A172 (cell line): ENCODE measurements at regions not wholly inside any gene's neighbourhood (a gene's known extent, or its start where the extent isn't known, plus 50 kb on each side); places are given as distances from the start of the nearest gene placed in this dataset.
A peak's percentile ranks its signal among the peaks of the same experiment; 100 is the strongest.
"Not testable (repeated sequence)": the region's sequence is repeated elsewhere in the genome, so short reads cannot be mapped to it uniquely, and the experiment has no call there.

Experiments used
- DNase-seq: peaks from one replicate; pipeline ENCODE4 v3.0.0-alpha.2; 2015; ENCODE audit warnings: low spot score

DNA sequence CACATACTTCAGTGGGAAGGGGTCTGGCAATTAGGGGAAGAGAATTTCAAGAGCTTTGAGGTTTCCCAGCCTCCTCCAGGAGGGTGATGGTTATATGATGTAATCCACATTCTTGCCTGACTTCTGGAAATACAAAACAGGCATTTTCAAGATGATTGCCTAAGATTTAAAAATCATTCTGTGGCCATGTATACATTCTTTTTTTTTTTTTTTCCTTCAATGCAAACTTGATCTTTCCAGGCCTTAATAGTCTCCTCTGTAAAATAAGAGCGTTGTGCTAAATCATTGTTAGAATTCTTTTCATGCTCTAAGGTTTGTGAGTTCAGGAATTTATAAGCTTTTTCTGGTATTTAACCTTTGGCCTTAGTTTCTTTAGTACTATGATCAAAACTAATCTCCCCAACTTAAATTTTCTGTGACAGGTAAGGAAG lies 192.3 kb upstream of the HMCN1 start:
- DNase-seq = peak; percentile 43

- DNase-seq = no peak
These were observed 193.9 kb upstream of the HMCN1 start for GRCh38 chr1:185540295-185540694.

GRCh38 chr1:185539277-185539943 lies 194.8 kb upstream of the HMCN1 start:
- DNase-seq = peak; percentile 56

- DNase-seq = not testable (repeated sequence)
These were observed 195.8 kb upstream of the HMCN1 start for GRCh38 chr1:185538309-185538898.

- DNase-seq = no peak
These were observed 196.6 kb upstream of the HMCN1 start for GRCh38 chr1:185537596-185537995.

- DNase-seq = no peak
These were observed 197.8 kb upstream of the HMCN1 start for GRCh38 chr1:185536165-185536920.

- no peak for DNase-seq
These were observed 198.6 kb upstream of the HMCN1 start for GRCh38 chr1:185535621-185536020.

GRCh38 chr1:185534801-185535200 lies 199.4 kb upstream of the HMCN1 start:
- no peak for DNase-seq

DNA sequence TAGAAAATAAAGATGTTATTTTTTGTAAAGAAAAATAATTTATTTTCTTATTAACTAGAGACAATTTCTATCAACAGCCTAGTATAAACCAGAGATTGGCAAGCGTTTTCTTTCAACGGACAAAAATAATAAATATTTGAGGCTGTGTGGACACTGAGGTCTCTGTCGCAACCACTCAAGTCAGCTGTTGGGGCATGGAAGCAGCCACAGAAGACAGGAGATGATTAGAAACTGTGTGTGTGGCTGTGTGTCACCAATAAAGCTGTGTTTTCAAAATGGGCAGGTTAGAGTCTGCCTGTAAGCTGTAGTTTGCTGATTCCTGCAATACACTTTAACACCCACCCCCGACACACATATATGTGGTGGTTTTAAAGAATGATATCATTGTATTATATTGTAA lies 200.6 kb upstream of the HMCN1 start:
- DNase-seq = no peak

DNA sequence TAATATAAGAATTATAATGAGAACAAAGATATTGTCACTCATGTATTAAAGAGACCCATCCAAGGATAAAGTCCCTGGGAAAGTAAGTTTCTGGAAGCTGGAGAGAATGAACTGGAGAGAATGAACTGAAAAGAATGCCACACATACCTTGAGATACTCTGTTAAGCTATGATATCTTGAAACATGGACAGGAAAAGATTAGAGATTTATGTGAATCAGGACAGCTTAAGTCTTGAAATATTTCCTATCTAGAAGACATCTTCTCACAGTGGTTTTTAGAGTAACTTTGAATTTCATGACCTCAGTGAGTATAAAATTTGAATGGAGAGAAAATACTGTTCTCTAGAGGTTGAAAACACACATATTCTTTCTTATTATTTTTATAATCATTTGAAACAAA lies 201.3 kb upstream of the HMCN1 start:
- no peak for DNase-seq

- no peak for DNase-seq
These were observed 202.4 kb upstream of the HMCN1 start for GRCh38 chr1:185531838-185532237.

- DNase-seq = no peak
These were observed 204.0 kb upstream of the HMCN1 start for GRCh38 chr1:185530215-185530614.

GRCh38 chr1:185529673-185530072 lies 204.5 kb upstream of the HMCN1 start:
- DNase-seq = no peak

GRCh38 chr1:185528084-185528676 lies 206.0 kb upstream of the HMCN1 start:
- DNase-seq = no peak

DNA sequence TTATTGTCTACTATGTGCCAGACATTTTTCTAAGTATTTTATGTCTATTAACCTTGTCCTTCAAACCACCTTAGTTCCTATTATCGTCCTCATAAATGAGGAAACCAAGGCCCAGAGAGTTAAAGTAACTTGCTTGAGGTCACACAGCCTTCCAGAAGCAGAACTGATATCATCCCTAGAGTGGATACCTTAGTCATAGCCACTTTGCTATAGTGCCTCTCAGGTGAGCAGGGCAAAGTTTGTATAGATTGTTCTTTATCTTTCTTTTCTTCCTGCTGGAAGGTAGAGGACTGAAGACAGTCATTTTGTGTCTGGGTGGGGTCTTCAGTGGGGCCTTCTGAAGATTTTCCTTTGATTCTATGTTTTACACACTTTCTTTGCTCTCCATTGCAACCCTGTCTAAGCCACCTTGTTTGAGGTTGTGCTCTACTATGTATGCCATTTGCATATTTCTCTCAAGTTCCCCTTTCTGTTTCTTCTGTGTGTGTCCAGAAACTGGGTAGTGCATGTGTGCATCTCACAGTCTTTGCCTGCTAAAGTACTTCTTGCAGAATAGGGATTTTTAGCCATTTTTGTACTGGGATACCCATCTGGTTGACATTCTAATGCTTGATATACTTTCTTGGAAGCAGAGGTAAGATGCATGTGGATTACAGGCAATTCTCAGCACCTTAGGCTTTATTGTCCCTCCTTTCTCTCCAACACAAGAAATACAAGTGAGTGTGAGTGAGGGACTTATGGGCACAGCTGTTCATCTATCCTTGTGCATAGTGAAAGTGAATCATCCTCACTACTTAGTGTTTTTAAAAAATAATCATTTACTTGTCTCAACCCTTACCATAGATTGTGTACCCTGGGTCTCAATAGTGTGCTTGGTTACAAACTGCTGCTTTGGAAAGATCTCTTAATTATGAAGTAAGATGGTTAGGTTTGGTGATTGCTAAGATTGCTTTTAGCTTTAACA lies 207.6 kb upstream of the HMCN1 start:
- DNase-seq = no peak

GRCh38 chr1:185520188-185520920 lies 203.3 kb upstream of the IVNS1ABP start:
- DNase-seq = peak; percentile 38

DNA sequence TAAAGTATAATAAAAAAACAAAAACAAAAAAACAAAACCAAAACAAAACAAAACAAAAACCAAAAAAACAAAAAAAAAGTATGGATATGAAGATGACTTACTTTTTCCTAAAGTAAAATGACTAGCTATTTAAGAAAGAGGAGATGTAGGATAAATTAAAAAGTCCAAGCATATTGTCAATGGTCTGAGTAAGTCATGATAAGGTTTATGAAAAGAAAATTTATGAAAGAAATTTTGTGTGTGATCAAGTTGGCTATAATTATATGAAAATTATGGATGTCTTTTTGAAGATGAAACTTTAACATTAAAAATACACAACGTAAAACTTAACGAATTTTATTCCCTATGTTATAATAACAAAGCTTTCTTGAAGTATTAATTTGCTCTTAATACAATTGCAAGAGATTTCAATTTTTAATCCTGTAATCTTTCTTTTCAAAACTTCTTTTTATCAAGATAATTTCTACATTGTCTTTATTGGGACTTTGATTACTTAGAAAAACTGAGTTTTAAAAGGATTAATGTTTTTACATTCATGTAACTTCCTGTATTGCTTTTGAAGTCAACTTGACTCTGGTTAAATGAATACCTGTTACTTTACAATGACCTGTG lies 200.9 kb upstream of the IVNS1ABP start:
- no peak for DNase-seq

GRCh38 chr1:185517301-185517700 lies 200.3 kb upstream of the IVNS1ABP start:
- not testable (repeated sequence) for DNase-seq

DNA sequence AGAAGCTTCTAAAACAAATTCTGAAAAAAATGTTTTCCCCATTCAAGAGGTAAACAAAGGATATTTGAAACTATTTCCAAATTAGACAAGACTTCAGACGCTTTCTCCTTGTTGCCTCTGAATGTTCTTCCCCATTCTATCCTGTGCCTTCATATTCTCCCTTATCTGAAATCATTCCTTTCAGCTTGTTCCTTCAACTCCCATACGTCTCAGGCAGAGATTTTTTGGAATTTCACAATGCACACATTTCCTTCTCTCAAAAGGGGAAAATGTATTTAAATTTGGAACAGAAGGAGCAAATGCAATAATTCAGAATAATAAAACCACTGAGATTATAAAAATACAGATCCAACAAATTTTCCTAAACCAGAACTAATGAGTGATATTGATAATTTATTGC lies 198.7 kb upstream of the IVNS1ABP start:
- DNase-seq = no peak

DNA sequence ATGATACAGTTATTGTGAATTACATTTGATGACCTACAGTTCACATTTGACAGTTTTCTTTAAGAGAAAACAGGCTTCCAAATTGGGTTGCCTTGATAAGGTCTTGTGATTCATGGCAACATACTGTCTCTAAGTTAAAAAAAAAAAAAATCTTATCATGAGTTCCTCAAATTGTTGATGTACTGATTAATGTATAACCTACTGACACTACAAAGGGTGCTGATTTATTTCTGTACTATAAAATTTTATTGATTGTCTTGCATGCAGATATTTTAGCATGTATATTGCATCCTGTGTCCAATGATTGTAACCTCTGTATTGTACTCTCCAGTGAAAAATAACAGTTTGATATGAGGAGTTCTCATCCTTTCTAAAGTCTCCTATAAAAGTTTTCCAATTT lies 197.3 kb upstream of the IVNS1ABP start:
- no peak for DNase-seq
